ENCODE measurements at regions not wholly inside any gene's neighbourhood (a gene's known extent, or its start where the extent isn't known, plus 50 kb on each side); places are given as distances from the start of the nearest gene placed in this dataset.

DNA sequence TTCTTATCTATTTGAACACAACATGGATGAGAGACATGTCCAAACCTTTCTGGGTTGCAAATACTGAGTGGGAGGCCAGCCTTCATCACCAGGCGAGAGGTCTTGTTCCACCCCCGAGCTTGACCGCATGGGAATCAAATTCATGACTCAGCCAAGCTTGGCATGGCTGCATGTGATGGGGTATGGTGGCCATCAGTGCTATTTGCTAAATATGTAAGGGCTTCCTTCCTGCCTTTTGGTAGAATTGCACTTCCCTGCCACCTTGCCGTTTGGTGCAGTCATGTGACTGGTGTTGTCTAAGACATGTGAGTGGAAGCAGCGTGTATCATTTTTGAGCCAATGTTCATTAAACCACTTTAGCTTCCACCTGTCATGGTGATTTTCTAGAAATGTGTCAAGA lies 508.9 kb upstream of the SULF2 start:
- no peak for DNase-seq

DNA sequence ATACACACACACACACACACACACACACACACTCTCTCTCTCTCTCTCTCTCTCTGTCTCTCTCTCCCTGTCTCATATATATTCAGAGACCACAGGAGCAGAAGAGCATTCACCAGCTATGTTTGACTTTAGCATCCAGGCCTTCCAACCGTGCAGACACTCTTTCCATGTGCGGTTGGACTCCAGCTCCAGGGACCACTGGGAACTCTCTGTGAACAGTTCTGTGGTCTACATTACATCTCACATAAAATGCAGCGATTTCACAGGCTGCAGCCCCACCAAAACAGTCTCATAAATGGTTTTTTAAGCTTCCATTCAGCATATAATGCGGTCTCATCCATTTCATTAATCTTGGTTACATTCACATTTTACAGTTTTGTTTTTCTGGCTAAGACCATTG lies 508.4 kb upstream of the SULF2 start:
- no peak for DNase-seq

DNA sequence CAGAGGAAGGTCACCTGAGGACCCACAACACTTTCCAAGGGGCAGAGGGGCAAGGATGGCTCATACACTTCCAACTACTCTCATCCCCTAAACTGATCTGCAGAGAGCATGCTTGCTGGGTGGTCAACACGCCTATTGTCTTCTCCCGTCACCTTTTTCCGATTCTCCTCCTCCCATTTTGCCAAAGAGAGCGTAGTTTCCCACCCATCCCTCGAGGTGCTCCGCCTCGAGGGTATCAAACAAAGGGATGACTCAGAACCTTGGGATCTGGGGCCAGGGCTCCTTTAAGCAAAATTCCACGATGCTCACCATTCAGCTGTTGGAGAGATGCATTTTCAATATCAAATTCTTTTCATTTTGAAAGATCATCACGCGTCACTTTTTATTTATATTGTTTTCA lies 507.5 kb upstream of the SULF2 start:
- DNase-seq, result no peak

DNA sequence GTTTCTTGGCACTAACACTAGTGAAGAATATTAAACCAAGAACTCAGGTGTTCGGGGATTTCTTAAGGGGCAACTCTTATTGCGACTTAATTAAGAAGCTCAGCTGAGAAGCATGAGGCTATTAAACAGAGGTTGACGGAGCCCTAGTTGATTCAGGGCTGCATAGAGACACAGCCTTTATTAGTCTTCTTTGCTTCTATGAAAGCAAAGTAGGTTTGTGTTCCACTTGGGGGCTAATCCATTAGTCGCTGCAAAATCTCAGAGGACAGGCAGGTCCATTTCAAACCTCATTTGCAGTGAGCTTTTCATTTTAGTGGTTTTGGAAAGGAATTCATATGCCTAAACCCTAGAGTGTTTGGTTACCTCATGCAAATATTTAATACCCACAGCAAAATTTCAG lies 506.6 kb upstream of the SULF2 start:
- DNase-seq, result no peak

DNA sequence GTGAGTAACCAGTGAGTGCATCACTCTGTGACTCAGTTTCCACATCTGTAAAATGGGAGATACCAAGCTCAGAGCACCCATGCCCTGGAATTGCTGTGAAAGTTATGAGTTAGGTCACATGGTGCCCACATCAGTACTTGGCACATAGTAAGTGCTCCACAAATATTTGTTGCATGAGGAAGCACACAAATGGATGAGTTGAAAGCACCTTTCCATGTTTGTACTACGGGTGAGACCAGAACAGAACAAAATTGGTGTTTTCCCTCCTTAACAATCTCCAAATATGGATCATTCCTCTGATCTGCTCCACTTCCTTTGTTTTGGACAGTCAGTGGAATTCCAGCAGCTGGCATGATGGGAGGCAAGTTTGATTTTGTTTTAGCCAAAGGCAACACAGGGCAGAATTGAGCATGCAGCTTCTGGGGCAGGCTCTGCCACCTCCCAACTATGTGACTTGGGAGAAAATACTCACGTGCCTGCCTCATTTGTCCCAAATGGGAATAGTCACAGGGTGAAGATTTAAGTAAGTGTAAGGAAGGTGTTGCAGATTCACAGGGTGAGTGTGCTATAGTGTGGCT lies 503.7 kb upstream of the SULF2 start:
- DNase-seq, result no peak

DNA sequence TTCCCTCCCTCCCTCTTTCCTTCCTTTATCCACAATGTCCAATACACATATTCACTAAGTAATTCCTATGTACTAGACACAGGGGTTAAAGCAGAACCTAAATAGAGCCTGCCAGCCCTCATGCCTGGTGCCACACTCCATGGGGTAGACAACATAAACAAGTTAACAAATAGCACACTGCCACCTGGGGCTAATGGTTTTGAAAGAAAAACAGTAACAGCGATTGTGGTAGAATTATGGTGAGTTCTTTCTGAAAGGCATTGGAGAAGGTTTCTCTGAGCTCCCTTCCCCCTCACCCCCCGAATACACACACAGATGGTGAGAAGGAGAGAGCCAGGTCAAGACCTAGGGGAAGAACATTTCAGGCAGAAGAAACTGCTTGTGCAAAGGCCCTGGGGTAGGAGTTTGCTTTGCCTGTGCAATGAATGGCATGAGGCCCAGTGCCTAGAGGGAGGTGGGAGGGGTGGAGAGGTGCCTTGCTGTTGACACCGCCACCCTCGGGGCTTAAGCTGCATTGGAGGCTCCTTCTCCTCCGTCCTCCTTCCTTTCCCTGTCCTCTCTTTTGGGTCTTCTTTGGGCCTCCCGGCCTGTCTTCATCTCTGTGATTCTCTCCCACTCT lies 502.4 kb upstream of the SULF2 start:
- no peak for DNase-seq

DNA sequence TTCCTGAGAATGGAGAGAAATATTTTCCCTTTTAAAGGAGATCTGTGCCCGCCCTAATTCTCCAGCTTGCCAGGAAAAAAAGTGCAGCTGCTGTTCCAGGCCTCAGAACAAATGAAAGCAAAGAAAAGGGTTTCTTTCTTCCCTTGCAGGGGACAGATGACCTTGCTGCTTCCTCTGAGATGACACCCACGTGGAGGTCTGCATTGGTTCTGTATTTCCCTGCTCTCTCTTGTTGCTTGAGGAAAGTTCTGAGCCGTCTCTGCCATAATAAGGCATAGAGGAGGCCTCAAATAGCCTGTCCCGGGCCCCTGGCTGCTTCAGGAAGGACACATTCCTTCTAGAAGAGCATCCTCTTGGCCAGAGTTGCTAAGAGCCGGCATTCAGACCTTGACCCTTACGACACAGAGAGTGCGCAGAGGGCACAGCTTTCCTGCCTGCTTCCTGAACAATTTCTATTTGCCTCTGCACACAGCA lies 501.8 kb upstream of the SULF2 start:
- no peak for DNase-seq

DNA sequence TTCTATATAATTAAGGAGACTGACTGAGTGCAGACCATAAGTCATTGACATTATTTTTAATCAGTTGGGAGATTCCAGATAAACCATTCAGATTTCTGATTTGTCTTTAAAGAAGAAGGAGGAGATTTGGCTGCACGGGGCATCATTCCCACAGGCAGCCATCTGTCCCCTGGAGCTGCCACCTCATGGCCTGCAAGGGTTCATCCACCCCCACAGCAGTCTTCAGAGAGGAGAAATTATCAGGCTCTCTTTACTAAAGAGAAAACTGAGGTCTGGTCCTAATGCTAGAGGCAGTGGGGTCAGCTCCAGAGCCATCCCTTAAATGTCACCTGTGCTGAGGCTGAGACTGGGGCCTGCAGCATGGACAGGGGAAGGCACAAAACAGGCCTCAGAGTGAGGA lies 501.3 kb upstream of the SULF2 start:
- DNase-seq, result no peak

DNA sequence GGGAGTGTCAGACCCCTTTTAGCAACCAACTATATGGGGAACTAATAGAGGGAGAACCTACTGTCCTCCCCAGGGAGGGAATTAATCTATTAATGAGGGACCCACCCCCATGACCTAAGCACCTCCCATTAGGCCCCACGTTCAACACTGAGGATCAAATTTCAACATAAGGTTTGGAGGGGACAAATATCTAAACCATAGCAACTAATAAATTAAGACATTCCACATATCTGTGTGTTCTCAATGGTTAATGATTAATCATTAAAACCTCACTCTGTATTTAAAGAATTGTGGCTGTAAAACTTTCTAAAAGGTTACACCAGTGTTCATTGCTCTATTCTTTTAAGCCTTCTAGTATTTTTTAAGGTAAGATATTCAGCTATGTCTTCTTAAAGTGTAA lies 500.4 kb upstream of the SULF2 start:
- DNase-seq, result no peak

DNA sequence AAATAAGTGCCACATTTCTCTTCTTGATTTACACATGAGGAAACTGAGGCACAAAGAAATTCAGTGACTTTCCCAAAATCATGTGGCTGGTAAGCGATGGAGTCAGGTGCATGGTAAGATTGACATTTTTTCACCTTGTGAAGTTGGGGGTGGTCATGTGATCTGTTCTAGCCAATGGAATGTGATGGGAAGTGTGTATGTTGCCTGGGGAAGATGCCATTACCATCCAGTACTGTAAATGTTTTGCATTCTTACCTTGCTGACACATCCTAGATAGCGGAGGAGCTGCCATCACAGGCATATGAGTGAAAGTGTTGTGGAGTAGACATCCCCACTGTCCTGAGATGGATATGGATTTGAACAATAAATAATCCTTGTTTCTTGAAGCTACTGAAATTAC lies 499.6 kb upstream of the SULF2 start:
- no peak for DNase-seq

DNA sequence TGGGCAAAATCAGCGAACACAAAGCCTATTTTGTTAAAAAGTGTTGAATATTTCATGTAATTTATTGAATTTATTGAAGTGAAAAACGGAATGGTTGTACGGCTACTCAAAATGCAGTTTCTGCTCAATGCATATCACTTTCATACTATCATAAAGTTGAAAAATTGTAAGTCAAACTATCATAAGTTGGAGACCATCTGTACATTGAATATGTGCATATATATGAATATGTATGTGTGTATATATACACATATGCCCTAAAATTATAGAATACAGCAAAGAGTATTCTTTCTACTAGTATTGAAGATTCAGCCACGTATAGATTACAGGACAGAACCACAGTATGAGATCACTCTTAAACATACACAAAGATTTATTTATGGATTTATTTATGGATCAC lies 499.0 kb upstream of the SULF2 start:
- DNase-seq, result no peak

DNA sequence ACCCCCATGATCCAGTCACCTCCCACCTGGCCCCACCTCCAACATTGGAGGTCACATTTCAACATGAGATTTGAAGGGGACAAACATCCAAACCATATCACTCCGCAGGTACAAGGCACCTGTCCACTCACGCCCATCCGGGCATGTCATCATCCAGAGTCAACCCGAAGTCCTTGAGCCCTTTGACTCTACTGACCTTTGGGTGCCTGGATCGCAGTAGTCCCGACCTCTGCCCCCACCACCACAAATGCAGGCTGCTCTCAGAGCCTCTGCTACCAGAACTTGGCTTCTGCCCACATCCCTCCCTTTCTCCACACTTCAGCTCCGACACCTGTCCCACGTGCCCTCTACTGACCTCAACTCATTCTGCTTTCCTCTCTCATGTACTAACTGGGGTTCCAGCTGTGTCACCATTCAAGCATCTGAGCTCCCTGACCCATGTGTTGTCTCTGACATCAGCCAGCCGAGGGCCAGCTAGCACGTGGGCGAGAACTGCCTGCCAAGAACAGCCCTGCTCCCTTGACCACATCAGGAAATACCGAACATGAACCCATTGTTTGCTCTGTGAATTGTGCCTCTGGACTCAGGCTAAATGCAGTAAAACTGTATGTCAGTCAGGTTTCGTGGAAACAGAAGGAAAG lies 498.3 kb upstream of the SULF2 start:
- peak in 1 of 2 donors; percentile 11 for DNase-seq

DNA sequence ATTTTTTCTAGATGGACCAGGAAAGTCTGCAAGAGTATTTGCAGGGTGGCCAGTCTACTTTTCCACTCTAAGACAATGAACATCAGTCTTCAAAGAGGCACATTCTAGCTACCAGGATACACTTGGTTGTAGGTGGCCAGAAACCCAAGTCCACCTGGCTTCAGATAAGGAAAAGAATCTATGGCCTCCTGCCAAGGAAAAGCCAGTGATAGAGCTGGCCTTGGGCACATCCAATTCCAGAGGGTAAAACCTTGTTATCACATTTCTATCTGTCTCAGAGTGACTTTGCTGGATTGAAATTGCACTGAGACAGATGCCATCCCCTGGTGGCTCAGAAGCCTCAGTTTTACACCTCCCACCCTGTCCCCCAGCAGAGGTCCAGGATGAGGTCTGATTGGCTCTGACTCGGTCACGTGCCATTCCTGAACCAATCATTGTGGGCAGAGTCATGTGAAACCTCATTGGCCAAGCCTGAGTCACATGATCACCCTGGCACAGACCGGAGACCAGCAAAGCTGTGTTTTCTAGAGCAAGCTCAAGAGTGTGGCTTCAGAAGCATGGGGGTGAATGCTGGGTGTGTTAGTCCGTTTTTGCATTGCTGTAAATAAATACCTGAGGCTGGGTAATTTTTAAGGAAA lies 497.4 kb upstream of the SULF2 start:
- DNase-seq, result no peak

DNA sequence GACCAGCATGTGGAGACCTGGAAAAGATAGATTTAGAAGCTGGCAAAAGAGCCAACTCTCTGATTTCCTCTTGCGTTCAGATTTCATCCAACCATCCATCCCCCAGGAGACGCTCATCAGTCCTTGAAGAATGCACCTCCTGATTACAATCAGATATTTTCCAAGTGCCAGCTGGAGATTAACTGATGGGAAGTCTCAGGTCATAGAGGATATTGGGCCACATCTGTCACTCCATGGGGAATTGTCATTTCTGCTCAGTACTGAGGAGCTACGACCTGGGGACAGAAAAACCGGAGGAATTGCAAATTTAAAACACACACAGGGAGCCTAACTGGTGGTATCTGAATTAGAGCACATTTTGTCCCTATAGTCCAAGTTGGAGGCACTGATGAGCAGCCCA lies 496.2 kb upstream of the SULF2 start:
- DNase-seq, result no peak

DNA sequence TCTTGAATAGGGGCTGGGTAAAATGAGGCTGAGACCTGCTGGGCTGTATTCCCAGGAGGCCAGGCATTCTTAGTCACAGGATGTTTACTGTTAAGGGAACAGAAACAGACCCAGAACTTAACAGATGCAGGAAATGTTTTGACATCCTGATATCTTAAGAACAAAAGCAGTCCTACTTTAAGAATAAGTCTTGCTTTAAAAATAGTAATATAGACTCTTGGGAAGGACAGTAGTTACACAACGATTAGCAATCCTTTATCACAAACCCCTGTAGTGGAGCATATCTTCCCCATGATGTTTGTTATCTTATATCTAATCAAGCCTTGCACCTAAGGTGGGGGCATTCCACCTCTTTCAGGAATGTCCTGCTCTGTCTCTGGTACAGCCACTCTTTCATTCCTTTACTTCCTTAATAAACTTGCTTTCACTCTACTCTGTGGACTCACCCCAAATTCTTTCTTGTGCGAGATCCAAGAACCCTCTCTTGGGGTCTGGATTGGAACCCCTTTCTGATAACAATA lies 493.7 kb upstream of the SULF2 start:
- no peak for DNase-seq

DNA sequence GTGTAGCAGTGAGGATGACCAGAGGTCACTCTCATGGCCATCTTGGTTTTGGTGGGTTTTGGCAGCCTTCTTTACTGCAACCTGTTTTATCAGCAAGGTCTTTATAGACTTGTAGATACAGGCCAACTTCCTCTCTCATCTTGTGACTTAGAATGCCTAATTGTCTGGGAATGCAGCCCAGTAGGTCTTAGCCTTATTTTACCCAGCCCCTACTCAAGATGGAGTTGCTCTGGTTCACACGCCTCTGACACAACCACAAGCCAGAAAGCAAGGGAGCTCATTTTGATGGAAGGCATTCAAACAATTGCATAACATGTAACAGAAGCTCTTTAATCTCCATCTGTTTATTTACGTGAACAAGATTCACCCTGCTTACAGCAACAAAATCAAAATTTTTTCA lies 492.0 kb upstream of the SULF2 start:
- DNase-seq, result no peak

DNA sequence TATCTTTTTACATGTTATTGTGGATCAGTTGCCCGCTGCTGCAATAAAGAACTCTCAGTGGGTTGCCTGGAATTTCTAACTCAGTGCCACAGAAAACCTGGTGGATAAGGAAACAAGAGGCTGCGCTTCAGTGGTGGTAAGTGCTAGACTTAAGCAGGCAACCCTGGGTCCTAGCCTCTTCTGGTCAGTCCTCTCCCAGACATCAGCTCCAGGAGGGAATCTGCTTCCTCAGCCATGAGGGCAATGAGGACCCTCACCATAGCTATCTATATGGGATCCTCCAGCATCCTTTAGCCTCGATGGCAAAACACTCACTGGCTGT lies 490.7 kb upstream of the SULF2 start:
- DNase-seq, result no peak

DNA sequence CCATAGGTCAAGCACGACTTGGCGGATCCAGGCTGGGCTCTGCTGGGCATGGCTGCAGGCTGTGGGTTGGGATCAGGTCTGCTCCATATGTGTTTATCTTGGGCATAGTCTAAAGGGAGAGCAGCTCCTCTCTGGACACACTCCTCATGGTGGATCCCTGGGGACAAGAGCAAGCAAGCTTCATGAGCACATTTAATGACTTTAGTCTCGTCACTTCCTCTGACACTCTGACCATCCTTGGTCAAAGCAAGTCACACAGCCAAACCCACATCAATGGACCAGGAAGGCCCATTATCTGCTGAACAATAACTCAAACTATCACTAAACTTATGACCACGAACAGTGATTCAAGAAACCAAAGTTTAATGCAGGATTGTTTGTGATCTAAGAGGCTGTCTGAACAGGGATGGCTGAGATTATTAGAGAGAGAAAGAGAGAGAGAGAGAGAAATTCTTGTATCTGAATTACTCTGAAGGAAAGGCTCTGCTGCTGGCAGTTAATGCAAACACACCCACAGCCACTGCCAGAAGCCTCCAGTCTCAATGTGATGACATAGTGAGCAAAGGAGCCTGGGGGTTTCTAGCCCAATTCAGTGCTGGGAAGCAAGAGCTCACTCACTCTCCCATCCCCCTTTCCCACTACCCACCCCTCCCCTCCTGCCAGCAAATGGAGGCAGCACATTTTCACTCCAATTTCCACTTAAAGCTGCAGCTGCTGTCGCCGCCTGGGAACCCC lies 490.2 kb upstream of the SULF2 start:
- DNase-seq, result no peak

DNA sequence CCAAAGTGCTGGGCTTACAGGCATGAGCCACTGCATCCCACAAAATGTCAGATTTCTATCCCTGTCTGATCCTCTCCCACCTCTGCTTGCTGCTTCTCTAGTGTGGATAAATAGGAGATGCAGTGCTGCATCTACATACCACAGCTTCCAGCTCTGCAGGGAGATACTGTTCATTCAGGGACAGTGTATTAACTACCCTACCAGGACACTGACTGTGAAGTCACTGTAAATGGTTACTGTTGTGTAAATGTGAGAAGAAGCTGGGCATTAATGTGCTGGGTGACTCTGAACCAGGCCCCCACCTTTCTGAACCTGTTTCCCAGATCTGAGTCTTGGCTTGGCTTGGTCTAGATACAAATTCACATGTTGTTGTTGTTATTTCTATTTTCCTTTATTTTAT lies 488.6 kb upstream of the SULF2 start:
- DNase-seq, result no peak

DNA sequence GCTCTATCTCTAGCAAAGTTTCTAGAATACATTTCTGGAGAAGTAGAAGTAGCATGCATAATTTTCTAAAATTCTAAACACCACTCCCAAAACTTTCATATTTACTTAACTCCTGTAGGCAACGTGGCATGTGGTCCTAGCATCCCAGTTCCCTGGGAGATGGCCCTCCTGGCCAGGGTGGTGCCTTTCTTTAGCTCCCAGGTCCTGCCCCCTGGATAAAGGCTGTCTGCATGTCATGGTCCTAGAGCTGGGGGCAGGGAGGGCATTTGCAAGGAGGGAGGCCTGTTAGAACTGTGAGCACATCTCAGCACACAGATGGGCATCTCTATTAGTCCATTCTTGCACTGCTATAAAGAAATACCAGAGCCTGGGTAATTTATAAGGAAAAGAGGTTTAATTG lies 485.6 kb upstream of the SULF2 start:
- DNase-seq, result no peak

DNA sequence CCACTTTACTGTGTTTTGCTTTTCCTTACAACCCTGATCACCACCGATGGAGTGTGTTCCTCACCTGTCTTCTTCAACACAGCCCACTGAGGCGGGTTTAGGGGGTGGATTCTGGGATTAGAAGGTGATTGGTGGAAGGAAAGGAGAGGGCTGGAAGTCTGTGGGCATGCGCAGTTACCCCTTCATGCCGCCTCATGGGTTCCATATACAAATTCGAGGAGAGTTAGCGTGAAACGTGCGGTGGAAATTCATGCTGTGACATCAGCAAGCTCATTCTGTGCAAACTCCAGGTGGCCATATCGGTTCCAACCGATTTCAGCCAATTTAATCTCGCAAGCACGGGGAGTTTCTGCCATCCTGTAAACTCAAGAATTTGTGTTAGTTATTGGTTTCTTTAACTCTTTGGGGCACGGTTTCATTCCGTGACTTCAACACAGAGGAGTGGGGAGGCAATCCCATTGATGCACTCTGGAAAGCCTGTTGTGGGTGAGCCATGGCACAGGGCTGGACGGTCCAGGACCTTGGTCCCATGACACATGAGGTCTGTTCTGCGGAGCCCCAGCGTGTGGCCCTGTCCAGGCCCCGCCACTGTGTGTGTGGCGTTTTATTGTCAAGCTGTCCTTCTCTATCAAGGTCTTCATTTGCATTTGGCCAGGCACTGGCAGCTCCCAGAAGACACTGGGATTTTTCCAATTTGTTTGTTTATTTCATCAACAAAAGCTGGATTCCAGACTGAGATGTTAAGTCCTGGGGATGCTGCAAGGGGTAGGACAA lies 482.8 kb upstream of the SULF2 start:
- DNase-seq, result no peak

DNA sequence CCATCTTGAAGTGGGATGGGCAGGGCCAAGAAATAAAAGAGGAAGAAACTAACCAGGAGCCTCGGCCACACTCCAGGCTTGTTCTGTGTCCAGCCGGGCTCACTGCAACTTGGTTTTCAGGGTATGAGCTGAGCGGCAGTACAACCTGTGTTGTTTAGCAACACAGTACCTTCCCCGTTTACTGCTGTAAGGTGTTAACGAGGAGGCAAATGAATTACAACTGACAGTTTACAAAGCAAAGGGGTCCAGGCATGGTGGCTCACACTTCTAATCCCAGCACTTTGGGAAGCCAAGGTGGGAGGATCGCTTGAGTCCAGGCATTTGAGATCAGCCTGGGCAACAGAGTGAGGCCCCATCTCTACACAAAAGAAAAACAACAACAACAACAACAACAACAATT lies 481.3 kb upstream of the SULF2 start:
- no peak for DNase-seq

DNA sequence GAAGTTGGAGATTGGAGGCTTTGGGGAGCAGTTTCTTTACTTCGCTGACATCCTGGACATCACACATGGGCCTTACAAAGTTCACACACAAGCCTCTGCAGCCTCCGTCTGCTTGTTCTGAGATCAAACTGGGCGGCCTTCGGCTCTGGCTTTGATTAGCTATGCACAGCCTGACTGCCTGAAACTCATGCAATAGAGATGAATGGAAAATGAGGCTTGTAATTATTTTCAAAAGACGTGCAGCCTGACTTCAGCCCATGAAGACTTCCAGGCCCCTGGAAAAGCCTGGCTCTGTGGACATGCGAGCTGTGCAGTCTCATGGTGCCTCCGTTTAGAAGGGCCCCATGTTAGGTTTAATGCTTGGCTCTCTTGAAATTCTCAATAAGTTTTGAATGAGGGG lies 480.5 kb upstream of the SULF2 start:
- DNase-seq, result no peak
